Left lobe of liver (tissue), 2 donors: ENCODE measurements at regions not wholly inside any gene's neighbourhood (a gene's known extent, or its start where the extent isn't known, plus 50 kb on each side); places are given as distances from the start of the nearest gene placed in this dataset.
"Not testable (repeated sequence)": the region's sequence is repeated elsewhere in the genome, so short reads cannot be mapped to it uniquely, and the experiment has no call there.

Source experiments
- ATAC-seq: fragments of 200-7000 bp; cut with Tn5 transposase; one replicate; pipeline ENCODE4 v1.9.1; 2020; ENCODE audit warnings: mild to moderate bottlenecking, moderate library complexity
- DNase-seq: peaks from one replicate; pipeline ENCODE4 v3.0.0-alpha.2; 2020; ENCODE audit warnings: low spot score
- donor health status: DM: no; HTN: no; CAD: no; lungs with moderate emphysema.
- donor health status: DM: no; HTN: yes; CAD: no.

DNA sequence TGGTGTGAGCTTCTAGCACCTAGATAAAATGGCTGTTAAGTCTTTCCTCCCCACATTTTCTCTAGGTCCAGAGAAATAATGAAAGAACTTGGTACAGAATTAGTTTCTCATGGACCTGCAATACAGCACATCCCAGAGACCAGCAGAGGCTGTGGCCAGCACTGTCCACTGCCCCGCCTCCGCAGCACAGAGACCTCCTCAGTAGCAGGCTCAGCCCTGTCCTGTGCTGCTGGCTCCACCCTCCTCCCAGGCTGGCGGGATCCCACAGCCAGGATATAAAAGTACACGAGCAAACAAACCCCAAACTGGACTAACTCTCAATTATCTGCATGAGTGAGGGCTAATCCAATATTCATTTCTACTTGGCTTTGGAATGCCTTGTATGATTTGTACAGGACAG is 401.5 kb downstream of the RPS6KC1 start:
- no peak for ATAC-seq
- no peak for DNase-seq

DNA sequence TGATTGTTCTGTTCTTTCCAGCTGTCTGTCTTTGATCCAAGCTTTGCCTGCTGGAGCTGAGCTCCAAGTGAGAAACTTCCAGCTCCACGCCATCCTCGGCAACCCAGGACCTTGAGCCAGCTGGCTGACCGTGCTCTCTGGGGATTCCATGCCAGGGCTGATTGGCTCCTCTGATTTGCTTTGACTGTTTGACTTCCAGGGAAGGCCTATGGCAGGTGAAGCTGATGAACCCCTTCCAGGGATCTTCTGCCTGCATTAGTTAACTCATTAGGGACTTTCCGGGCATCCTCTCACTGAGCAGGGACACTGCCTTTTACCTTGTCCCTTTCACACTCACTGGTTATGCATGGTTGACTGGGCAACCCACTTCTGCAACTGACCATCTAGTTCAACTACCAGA is 406.1 kb downstream of the RPS6KC1 start:
- ATAC-seq (peak; percentile 68), DNase-seq (no peak)

DNA sequence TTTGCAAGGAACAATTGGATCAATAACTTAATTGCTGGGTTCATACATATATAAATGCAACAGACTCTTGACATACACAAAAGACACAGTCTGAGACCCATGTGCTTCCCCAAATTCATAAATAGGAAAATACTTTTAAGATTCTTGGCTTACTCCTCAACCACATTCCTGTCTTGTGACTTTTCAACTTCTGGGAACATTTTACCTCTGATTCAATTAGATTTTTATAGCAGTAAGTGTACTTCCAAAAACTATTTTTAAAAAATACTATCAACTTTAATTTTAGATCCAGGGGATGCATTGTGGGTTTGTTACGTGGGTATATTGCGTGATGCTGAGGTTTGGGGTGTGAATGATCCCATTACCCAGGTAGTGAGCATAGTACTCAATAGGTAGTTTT is 406.7 kb downstream of the RPS6KC1 start:
- ATAC-seq (no peak), DNase-seq (no peak)

DNA sequence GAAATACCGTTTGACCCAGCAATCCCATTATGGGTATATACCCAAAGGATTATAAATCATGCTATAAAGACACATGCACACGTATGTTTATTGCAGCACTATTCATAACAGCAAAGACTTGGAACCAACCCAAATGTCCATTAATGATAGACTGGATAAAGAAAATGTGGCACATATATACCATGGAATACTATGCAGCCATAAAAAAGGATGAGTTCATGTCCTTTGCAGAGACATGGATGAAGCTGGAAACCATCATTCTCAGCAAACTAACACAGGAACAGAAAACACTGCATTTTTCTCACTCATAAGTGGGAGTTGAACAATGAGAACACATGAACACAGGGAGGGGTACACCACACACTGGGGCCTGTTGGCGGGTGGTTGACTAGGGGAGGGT is 411.3 kb downstream of the RPS6KC1 start:
- not testable (repeated sequence) for DNase-seq, ATAC-seq

DNA sequence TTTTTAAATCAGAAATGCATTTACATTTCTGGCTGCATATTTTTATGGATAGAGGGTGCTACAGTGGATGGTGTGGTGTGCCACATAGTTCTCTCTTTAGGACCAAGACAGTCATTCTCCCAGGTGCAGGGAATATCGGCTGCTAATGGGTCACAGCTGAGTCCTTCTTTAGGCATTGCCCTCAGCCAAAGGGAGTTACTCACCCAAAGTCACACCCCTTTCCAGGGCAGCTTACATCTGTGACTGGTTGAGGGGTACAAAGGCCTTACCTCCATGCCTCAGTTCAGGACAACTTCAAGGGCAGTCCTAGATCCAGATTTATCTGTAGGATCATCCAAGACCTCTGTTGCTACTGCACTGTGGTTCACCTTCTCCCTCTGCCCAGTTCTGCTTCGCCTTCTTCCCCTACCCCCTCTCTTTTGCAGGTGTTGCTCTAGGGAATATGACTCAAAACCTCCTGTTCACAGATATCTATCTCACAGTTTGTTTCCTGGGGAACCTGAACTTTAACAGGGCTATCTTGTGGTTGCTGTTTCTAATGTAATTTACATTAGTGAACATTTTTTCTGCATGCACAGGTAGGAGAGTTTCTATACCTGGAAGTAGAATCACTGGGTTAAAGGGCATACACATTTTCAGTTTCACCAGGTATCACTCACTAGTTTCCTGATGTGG is 413.9 kb downstream of the RPS6KC1 start:
- no peak for DNase-seq
- ATAC-seq: no peak

DNA sequence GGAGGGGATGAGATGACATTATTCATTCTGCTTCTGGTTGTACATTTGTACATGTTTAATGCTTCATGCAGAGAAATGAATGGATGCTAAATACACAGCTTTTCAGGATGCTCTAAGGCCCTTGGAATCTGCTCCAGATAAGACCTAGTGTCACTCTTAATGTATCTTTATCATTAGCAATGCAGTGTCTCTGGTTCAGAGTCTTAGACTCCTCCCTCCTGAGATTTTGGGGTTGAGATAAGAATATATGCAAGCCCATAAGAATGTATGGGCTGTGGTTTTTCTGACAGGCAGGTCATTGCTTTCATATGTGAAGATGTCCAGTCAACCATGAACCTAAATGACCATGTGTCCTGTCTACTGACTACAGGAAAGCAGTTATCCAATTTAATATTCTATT is 415.5 kb downstream of the RPS6KC1 start:
- no peak for ATAC-seq
- DNase-seq: no peak

DNA sequence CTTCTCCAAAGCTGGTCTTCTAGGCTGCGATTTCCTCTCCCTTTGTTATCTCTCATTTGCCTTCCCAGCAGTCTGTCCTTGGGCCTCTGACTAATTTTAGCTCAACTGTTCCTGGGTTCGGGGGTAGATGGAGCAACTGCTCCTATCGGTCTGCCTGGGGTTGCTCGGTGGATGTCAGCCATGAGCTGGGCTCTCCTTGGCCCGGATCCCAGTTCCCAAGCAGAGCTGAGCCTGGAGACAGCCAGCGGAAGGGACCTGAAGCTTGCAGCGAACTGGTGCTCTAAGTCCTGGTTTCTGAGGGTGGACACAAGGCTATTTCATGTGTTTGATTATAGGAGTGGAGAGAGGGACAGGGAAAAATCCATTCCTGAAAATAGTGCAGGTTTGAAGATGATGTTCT is 423.0 kb downstream of the RPS6KC1 start:
- DNase-seq: no peak

DNA sequence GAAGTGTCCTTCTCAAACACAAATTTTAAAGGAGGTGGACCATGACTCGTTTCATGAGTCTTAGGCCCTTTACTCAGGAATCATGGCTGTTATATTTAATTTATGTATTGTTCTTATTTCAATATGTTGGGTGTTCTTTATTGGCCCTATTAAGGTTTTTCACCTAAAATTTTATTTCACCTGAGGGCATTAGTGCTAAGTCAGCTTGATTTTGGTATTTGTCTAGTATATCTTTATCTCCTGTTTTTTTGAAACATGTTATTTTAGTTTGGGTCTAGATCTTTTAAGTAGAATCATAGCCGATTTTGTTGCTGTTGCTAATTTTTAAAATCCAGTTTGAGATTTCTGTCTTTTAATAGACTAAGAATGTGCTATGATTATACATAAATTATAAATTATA is 430.4 kb downstream of the RPS6KC1 start:
- ATAC-seq (no peak), DNase-seq (no peak)

More for the DNA sequence above, 423.0 kb downstream of the RPS6KC1 start:
- ATAC-seq: peak; percentile 24

DNA sequence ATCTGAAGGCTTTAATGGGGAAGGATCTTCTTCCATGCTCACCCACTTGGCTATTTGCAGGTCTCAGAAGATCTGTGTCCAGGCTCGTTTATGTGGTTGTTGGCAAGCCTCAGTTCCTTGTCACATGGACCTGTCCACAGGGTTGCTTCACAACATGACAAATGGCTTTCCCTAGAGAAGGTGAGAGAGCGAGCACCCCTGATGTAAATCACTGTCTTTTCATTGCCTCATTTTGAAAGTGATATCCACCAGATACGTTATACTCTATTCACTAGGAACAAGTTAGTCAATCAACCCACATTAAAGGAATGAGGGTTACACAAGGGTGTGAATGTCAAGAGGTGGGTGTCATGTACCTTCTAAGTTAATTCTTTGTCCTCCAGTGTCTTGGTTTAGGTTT is 433.3 kb downstream of the RPS6KC1 start:
- ATAC-seq (no peak), DNase-seq (no peak)

DNA sequence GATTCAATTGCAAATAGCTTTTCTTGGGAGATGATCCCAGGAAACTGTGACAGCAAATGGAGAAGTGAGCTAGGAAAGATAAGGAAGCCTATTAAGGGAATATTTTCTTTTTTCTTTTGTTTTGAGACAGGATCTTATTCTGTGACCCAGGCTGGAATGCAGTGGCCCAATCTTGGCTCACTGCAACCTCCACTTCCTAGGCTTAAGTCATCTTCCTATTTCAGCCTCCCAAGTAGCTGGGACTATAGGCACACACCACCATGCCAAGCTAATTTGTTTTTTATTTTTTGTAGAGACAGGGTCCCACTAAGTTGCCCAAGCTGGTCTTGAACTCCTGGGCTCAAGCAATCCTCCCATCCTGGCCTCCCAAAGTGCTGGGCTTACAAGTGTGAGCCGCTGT is 433.7 kb downstream of the RPS6KC1 start:
- ATAC-seq (no peak), DNase-seq (no peak)

DNA sequence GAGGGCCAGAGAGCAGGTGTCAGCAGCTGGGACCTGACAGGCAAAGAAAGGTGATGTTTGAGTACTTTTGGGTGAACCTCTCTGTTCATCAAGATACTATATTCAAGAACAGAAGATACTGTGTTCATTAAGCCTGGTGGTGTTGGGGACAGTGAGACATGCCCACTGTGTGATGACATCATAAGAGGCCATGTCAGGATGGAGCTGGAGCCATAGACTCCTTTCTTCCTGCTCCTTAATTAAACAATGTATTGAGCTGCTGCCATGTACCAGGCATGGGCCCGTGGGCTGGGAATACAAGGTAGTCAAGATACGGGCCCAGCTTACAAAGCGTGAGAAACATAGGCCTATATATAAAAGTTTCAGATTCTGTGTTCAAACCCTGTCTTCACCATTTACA is 435.4 kb downstream of the RPS6KC1 start:
- ATAC-seq (no peak), DNase-seq (no peak)

DNA sequence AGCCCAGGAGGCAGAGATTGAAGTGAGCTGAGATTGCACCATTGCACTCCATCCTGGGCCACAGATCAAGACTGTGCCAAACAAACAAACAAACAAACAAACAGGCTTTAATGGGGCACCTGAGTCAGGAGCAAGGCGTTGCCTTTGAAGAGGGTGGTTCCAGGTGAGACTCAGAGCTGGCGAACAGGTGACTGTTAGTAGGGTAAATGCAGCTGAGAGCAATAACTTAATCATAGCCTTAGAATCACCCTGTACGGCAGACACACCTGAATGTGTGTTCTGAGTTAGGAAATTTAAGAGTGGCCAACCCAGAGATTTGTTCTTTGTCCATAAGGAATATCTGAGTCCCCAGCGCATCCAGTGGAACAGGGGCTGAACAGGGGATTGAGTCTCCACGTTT is 440.4 kb downstream of the RPS6KC1 start:
- DNase-seq (no peak), ATAC-seq (no peak)

DNA sequence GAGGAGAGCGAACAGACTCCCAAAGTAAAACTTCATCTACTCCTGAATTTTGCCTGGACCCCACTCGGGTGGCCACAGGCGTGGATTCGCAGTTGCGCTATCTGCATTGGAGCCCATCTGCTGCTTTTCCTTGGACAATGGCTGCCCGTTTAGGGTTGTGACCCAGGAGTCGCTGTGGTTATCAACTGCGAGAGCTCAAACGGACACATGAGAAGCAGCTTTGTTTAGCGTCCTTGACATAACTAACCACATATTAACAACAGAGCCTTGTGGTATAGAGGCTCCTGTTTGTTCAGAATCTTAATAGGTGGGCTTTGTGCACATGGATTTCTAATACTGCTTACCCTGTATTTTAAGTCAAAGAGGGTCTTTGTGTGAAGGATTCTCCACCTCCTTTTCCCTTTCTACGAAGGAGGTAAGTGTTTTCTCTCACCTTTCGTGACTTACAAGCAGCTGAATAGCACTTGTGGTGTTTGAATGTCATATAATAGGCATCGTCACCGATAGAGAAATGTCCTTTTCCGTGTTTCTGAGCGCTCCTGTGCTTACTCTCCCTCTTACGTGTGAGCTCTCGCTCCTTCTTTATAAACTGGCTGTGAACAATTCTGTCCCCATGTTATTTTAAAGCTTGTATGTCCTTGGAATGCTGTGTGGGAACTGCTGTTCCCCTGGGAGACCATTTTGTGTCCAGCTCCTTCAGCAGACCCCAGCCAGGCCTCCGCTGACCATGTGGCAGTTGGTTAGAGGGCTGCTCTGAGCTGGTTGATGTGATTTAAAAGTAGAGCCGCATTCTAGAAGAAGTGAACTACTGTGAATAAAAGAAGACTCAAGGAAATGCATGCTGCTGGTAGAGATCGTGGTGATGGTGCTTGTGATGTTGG is 441.4 kb downstream of the RPS6KC1 start:
- ATAC-seq: no peak
- no peak for DNase-seq

DNA sequence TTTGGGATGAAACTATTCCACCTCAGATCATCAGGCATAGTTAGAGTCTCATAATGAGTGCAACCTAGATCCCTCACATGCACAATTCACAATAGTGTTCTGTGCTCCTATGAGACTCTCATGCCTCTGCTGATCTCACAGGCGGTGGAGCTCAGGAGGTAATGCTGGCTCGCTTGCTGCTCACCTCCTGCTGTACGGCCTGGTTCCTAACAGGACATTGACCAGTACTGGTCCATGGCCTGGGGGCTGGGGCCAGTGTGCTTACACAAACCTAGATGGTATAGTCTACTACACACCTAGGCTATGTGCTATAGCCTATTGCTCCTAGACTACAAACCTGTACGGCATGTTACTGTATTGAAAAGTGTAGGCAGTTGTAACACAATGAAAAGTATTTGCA is 448.4 kb downstream of the RPS6KC1 start:
- ATAC-seq: no peak
- no peak for DNase-seq

DNA sequence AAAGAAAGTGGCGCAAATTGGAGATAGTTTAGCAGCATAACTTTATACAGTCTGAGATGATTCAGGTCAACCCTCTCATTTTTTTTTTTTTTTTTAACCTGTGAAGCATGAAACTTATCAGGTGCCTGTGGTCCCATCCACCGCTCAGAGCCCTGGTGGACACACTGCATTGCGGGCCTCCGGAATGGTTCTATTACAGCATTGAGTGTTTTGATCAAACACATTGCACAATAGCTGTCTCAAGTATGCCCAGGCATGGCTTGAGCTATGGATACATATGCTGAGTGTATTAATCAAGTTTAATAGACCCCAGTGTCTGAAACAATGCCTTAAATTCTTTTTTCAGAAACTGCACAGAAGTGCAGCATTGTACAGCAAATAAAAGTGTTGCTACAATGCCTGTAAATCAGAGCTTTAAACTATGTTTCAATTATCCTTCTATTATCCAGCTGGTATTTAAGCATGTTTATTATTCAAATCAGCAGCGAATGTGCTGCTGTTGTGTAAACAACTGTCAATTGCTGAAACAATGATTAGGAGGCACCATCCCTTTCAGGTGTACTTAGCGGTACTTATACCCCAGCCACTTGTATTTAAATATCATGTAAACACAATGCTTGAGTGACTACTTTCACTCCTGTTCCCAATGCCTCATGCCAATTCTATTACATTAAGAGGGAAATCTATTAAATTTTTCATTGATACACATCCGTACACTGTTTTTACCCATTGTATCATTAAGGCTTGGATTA is 456.6 kb downstream of the RPS6KC1 start:
- DNase-seq (no peak), ATAC-seq (peak; percentile 47)

DNA sequence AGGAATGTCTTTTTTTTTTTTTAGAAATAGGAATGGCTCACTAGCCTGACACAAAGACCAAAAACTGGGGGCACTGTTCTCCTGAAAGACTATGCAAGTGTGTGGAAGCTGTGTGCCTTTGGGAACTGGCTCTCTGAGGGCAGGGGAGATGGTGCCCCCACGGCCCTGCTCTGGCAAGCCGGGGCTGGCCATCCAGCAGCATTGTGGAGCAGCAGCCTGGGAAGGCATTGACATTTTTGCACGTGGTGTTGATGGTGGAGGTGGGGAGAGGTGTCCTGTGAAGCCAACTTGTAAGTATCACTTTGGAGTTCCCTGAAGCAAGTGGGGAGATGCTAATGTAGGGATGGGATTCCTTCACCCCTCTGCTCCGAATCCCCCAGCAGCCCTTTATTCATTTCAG is 460.1 kb downstream of the RPS6KC1 start:
- ATAC-seq (no peak), DNase-seq (no peak)

DNA sequence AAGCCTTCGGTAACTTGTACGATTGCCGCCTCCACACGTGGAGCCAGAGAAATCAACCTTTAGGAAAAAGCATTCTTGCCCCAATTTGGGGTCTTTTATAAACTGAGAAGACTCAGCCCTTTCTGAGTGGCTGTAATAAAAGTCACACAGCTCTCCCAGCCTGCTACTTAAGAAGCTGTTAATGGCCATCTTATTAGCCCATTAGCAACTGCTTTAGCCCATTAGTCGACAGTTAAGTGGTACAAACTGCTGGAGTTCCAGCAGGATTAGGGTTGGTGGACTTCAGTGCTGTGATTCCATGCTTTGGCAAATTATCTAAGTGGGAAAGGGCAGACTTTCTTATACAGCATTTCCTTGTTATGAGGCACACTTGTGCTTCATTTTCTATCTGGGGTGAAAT is 461.3 kb downstream of the RPS6KC1 start:
- ATAC-seq: no peak

DNA sequence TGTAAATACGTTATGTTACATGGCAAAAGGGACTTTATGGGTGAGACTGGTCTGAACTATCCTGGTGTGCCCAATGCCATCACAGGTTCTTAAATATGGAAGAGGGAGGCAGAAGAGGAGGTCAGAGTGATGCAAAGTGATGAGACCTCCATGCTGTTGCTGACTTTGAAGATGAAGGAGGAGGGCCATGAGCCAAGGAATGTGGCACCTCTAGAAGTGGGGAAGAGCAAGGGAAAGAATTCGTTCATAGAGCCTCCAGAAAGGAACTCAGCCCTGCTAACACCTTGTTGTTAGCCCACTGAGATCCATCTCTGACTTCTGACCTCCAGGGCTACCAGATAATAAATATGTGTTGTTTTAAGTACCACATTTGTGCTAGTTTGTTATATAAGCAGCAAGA is 462.0 kb downstream of the RPS6KC1 start:
- ATAC-seq (no peak), DNase-seq (no peak)

More for the DNA sequence above, 461.3 kb downstream of the RPS6KC1 start:
- DNase-seq: no peak

DNA sequence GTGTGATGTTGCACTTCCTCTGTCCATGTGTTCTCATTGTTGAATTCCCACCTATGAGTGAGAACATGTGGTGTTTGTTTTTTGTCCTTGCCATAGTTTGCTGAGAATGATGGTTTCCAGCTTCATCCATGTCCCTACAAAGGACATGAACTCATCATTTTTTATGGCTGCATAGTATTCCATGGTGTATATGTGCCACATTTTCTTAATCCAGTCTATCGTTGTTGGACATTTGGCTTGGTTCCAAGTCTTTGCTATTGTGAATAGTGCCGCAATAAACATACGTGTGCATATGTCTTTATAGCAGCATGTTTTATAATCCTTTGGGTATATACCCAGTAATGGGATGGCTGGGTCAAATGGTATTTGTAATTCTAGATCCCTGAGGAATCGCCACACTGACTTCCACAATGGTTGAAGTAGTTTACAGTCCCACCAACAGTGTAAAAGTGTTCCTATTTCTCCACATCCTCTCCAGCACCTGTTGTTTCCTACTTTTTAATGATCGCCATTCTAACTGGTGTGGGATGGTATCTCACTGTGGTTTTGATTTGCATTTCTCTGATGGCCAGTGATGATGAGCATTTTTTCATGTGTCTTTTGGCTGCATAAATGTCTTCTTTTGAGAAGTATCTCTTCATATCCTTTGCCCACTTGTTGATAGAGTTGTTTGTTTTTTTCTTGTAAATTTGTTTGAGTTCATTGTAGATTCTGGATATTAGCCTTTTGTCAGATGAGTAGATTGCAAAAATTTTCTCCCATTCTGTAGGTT is 463.6 kb downstream of the RPS6KC1 start:
- not testable (repeated sequence) for DNase-seq, ATAC-seq

DNA sequence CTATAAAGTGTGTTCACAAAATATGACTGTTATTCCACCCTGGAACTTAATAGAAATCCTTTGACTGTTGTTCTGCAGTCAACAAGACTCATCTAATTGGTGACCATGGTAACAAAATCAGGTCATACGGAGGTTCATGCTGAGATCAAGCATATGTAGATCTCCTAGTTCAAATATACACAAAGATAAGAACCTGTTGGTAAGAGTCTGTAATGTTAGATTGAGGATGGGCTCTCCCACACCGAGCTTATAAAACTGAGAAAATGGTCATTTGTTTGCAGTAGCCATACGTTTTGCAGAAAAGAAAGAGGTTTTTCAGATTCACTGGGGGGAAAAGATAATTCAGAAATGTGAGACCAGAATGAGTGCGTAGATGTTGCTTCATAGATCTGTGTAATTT is 468.1 kb downstream of the RPS6KC1 start:
- ATAC-seq: no peak
- no peak for DNase-seq

DNA sequence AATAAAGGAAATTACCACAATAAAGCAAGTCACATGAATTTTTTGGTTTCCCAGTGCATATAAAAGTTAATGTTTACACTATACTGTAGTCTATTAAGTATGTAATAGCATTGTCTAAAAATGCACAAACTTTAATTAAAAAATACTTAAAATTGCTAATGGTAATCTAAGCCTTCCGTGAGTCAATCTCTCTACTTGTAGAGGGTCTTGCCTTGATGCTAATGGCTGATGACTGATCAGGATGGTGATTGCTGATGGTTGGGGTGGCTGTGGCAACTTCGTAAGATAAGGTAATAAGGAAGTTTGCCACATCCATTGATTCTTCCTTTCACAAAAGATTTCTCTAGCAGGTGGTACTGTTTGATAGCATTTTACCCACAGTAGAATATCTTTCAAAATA is 466.6 kb upstream of the PROX1 start:
- no peak for ATAC-seq

More for the DNA sequence above, 466.6 kb upstream of the PROX1 start:
- DNase-seq: no peak
